Activated naive CD8-positive, alpha-beta T cell treated with anti-CD3 and anti-CD28 coated beads, Interleukin-2, amount 50 U/mL, for 16 hours (primary cell): ENCODE measurements at regions not wholly inside any gene's neighbourhood (a gene's known extent, or its start where the extent isn't known, plus 50 kb on each side); places are given as distances from the start of the nearest gene placed in this dataset.
"Not testable (repeated sequence)": the region's sequence is repeated elsewhere in the genome, so short reads cannot be mapped to it uniquely, and the experiment has no call there.

Experiments used
- DNase-seq: peaks from one replicate; pipeline ENCODE4 v3.0.0-alpha.2; 2020; ENCODE audit warnings: low read depth, low spot score

DNA sequence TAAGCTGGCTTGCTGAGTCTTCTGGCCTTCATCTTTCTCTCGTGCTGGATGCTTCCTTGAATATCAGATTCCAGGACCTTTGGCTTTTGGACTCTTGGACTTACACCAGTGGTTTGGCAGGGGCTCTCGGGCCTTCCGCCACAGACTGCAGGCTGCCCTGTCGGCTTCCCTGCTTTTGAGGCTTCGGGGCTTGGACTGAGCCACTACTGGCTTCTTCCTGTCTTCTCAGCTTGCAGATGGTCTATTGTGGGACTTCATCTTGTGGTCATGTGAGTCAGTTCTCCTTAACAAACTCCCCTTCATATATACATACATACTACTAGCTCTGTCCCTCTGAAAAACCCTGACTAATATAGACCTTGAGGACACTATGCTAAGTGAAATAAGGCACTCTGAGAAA lies 78.3 kb upstream of the SSBP2 start:
- no peak for DNase-seq

DNA sequence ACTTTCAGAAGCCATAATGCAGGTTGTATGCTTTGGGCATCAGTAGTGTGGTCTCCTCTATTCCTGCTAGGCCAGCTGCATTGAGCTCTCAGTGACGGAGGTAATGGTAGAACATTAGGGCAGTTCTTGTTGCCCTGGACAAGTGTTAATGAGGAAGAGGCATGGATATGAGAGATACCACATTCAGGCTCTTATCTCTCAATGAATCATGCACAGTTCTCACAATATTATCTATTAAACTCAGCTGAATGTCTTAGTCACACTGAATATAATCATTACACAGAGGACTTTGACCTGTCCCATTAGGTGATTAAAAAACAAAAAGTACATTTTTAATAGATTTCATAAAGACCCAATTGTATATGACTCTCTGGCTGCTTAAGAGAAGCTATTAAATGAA lies 76.6 kb upstream of the SSBP2 start:
- DNase-seq = no peak

DNA sequence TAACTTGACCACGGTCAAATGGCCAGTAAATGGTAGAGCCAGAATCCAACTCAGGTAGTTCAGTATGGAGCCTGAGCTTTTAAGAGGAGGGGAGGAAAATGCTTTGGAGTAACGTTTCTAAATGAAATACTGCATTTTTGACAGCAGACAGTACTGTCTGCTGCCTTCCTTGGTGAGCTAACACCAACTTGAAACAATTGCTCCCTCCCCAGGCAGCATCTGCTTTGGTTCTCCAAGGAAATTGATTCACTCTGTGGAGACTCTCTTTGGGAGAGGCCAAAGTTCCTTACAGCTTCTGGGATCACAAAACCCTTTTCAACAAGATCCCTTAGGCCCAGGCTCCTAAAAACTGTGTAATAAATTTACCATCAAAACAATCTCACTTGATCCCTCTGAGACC lies 75.2 kb upstream of the SSBP2 start:
- DNase-seq = no peak

DNA sequence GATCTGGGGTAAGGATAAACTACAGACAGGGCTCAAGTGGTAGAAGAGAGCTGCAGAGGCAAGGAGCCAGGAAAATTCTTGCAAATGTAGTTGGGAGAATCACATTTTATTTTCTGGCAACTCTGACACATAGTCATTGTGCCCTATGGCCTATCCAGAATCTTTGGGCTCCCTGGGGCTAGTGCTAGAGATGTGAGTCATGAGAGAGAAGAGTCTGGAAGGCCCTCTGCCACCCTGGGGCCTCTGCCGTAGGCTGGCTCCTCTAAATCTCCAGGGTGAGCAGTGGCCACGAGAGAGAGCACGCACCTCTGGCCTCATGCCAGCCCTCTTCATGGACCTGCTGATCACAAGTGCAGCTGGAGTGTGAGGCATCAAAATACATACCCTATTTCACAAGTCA lies 74.3 kb upstream of the SSBP2 start:
- DNase-seq = no peak

DNA sequence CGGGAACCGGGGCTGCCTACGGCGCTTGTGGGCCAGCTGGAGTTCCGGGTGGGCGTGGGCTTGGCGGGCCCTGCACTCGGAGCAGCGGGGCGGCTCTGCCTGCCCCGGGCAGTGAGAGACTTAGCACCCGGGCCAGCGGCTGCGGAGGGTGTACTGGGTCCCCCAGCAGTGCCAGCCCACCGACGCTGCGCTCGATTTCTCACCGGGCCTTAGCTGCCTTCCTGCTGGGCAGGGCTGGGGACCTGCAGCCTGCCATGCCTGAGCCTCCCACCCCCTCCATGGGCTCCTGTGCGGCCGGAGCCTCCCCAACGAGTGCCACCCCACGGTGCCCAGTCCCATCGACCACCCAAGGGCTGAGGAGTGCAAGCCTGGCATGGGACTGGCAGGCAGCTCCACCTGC lies 72.8 kb upstream of the SSBP2 start:
- not testable (repeated sequence) for DNase-seq

DNA sequence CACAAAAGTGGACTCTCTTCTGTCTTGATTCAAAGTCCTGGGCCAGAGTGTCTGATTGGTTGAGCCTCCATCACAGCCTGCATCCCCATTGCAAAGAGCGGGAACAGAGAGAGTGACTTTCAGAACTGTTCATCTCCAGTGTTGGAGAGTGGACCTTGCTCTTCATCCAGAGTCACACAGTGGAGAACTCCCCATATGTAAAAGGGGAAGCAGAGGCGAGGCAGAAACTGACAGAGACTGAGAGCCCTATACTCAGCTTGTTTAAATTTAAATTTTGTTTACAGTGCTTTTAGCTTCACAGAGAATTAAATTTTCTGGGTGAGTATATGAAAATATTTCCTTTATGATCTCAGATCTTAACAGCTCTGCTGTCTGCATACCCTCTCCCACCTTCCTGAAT lies 70.0 kb upstream of the SSBP2 start:
- no peak for DNase-seq

DNA sequence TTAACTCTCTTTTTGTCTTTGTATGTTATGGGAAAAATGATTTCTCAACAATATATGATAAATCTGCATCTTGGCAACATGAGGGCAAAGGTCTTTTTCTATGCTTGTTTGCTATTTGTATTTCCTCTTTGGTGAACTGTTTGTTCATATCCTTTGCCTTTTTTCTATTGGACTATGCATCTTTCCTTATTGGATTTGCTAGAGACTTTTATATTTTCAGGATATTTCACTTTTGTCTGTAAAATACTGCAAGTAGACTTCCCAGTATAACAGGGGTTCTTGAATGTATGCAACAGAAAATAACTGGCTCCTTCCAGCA lies 69.4 kb upstream of the SSBP2 start:
- no peak for DNase-seq

DNA sequence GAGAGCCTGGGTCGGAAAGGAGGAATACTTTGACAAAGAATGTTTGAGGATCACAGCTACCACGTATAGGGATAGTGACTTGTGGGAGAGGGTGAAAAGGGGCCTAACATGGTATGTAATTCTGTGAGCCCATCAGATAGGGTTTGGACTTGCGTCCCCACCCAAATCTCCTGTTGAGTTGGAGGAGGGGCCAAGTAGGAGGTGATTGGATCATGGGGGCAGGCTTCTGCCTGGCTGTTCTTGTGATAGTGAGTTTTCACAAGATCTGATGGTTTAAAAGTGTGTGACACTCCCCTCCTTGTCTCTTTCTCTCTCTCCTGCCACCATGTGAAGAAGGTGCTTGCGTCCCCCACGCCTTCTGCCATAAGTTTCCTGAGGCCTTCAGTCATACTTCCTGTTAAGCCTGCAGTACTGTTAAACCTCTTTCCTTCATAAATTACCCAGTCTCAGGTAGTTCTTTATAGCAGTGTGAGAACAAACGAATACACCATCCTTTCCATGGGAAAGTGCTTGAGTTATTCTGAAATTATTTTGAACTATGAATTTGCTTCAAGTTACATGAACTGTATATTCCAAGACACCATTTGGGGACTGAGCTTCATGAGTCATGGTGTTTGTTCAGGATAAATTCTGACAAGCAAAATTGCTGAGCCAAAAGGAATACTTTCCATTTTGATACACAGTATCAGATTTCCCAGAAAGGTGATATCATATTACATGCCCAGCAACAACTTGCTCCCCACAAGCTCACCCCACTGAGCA lies 68.8 kb upstream of the SSBP2 start:
- DNase-seq = no peak

DNA sequence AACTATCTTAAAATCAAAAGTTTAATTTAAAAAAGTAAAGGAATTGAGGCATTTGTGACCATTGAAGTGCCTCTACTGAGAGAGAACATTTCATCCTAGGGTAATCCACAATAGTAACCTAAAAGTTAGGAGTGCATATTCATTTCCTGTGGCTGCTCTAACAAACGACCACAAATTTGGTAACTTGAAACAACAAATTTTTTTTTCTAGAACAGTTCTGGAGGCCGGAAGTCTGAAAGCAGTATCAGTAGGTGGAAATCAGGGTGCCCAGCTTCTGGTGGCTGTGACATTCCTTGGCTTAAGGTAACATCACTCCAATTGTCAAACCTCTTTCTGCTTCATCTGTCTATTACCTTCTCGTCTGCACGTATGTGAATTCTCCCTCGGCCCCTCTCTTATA lies 67.1 kb upstream of the SSBP2 start:
- DNase-seq = no peak

DNA sequence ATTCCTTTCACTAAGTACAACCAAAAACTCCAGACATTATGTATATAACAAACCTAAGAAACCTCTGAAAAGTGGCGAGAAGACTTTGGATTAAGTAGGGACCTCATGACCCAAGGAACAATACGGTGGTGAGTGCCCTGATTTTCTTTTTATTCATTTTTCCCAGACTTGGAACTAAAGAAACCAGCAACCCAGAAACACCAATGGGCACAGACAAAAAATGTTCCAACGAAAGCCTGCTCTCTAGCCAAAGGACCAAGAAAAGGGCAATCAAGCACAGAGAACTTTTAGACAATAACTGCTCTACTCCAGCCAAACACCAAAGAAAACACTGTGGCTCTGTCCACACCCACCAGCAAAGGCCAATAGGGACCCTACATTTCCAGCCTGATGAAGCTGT lies 66.2 kb upstream of the SSBP2 start:
- no peak for DNase-seq

DNA sequence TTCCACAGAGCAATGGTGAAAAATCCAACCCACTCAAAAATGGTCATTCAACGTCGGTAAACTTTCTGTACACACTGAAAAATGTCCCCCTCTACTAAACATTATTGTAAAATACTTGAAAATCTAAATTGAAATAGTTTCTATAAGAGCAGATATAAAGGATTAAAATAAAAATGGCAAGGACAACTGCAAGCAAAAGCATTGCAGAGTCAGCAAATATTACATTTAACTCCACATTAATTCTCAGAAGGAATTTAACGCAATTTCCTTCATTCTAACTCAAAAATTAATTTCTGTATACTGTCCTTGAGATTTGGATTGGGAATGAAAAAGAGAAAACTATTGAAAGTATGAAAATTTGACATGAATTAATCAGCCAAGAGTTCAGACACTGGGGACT lies 64.4 kb upstream of the SSBP2 start:
- no peak for DNase-seq

DNA sequence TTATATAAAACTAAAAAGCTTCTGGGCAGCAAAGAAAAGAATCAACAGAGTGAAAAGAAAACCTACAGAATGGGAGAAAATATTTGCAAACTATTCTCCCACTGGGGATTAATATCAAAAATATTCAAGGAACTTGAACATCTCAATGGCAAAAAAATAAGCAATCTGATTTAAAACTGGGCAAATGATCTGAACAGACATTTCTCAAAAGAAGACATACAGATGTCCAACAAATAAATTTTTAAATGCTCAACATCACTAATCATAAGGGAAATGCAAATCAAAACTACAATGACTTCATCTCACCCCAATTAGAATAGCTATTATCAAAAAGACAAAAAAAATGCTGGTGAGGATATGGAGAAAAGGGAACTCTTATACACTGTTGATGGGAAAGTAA lies 57.2 kb upstream of the SSBP2 start:
- DNase-seq = no peak

DNA sequence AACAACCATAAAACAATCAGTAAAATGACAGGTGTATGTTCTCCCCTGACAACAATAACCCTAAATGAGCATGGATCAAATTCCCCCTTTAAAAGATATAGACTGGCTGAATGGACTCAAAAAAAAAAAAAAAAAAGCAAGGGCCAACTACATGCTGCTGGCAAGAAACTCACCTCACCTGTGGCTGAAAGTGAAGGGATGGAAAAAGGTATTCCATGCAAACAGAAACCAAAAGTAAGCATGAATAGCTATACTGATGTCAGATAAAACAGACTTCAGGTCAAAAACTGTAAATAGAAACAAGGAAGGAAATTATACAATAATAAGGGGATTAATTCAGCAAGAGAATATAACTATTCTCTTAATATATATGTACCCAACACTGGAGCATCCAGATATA lies 54.2 kb upstream of the SSBP2 start:
- no peak for DNase-seq

DNA sequence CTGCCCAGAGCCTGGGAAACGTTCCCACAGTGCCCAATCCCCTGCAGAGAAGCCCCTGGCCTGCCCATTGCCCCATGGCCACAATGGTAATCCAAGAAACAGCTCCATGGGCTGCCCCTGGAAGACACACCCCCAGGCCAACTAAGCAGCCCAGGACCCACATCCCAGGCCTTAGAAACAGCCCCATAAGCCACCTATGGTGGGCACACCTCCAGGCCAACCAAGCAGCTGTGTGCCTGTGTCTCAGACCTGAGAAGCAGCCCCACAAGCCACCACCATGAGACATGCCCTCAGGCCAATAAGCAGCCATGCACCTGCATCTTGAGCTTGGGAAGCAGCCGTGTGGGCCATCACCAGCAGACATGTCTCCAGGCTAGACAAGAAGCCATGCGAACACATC lies 52.9 kb upstream of the SSBP2 start:
- no peak for DNase-seq

DNA sequence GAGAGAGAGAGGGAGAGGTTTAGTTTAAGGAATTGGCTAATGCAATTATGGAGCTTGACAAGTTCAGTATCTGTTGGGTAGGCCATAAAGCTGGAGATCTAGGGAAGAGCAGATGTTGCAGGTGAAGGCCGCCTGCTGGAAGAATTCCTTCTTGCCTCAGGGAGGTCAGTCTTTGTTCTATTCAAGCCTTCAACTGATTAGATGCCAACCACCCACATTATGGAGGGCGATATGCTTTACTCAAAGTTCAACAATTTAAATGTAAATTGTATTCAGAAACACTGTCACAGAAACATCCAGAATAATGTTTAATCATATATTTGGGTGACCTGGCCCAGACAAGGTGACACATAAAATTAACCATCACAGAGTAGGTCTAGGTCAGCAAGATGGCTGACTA lies 51.7 kb upstream of the SSBP2 start:
- DNase-seq = no peak

DNA sequence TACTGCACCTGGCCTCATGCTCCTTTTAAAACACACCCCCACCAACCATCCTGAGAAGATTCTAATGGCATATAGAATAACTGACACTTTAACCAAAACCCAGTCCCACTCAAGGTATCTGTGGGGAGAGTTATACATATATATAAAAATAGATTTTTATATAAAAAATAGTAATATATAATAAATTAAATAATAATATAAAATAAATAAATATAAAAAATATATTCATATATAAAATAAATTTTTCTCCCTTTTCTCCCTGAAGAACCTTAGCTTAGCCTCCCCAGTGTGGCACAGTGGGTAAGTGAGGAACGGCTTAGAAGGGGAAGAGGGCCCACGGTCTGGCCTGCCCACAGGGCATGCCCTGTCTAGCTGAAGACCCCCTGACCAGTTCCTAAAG lies 51.1 kb upstream of the SSBP2 start:
- no peak for DNase-seq

DNA sequence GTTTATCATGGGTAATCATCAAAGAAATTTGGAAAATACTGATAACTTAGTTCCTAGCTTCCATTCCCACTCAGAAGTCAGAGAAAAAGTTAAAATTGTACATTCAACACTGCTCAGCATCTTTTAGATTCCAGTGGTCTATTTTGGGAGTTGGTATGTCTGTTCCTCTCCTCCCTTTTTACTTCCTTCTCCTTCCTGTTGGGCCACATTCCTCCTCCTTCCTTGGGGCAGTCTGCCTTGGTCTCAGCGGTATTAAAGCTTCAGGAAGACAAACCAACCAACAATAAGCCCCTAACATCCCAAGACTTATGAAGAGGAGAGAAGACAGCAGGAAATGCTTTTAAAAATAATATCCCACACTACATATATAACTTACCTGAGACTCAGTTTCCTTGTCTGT lies 49.9 kb upstream of the SSBP2 start:
- DNase-seq = no peak
